ENCODE measurements at regions not wholly inside any gene's neighbourhood (a gene's known extent, or its start where the extent isn't known, plus 50 kb on each side); places are given as distances from the start of the nearest gene placed in this dataset.
"Not testable (repeated sequence)": the region's sequence is repeated elsewhere in the genome, so short reads cannot be mapped to it uniquely, and the experiment has no call there.

DNA sequence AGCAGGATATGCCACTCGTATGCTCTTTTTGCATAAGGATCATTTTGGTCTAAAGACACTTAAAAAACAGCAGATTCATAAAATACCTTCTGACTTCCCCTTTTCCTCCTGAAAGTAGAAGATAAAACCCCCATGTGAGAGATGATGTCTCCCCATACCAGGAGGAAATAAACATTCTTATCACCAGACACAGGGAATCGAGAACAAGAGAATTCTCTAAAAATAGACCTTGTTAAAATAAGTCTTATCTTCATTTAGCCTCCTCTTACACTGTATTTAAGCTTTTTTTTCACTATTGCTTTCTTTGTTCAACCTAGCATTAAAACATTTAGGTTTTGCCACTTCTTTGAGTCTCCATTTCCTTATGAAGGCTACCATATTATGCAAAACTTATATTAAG is 709.3 kb downstream of the KCNT2 start:
- no peak for ATAC-seq (replicated peaks)
- no peak overlapping the region for H3K27ac Mint-ChIP-seq
- peaks cover 4% of the 10 kb centered on the region for H3K27me3 Mint-ChIP-seq
- peaks cover 1% of the 10 kb centered on the region for H3K9me3 Mint-ChIP-seq
- H3K36me3 Mint-ChIP-seq (ENCODE audit: low read depth): no peaks in the 10 kb centered on the region
- no peak overlapping the region for H3K4me3 Mint-ChIP-seq
- H3K4me1 Mint-ChIP-seq: no peaks in the 10 kb centered on the region

DNA sequence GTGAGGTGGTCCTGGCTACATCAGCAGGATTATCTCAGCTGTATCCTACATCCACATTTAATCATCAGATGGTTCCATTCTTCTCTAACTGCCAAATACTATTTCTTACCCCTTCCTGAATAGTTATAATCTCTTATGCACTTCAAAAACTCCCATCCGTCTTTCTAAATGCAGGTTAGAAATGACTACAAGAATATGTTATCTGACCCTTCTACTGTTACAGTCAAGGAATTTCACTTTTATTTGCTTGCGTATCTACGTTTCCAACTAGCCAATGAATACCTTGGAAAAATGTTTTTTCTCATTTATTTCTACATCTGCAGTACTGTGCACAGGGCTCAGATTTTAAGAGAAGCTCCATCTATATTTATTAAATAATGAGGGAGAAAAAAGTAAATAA is 709.9 kb downstream of the KCNT2 start:
- H3K9me3 Mint-ChIP-seq: peaks cover 4% of the 10 kb centered on the region
- peaks cover 4% of the 10 kb centered on the region for H3K27me3 Mint-ChIP-seq
- H3K4me3 Mint-ChIP-seq: no peak overlapping the region
- H3K4me1 Mint-ChIP-seq: no peaks in the 10 kb centered on the region
- H3K27ac Mint-ChIP-seq: no peak overlapping the region
- H3K36me3 Mint-ChIP-seq (ENCODE audit: low read depth): no peaks in the 10 kb centered on the region
- no peak for ATAC-seq (replicated peaks)

DNA sequence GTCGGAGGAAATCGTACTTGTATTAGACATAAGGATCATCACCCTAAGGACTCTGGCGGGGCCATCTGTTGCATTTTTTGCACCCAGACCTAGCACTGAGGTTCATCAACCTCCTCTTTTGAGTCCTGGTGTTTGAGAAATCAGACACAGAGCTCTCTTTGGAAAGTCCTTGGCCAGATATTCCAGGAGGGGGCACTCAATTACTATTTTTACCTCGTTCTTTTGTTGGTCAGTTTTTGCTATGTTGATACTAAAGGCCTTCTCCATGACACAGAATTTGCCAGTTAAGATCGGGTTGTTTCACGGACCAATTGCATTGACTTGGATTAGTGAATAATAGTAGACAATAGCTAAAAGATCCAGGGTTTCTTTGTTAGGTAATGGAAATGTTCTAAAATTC is 711.2 kb downstream of the KCNT2 start:
- no peaks in the 10 kb centered on the region for H3K4me1 Mint-ChIP-seq
- ATAC-seq (replicated peaks): no peak
- no peak overlapping the region for H3K27ac Mint-ChIP-seq
- H3K27me3 Mint-ChIP-seq: peaks cover 4% of the 10 kb centered on the region
- H3K9me3 Mint-ChIP-seq: peaks cover 4% of the 10 kb centered on the region
- H3K36me3 Mint-ChIP-seq (ENCODE audit: low read depth): no peaks in the 10 kb centered on the region
- H3K4me3 Mint-ChIP-seq: no peak overlapping the region

DNA sequence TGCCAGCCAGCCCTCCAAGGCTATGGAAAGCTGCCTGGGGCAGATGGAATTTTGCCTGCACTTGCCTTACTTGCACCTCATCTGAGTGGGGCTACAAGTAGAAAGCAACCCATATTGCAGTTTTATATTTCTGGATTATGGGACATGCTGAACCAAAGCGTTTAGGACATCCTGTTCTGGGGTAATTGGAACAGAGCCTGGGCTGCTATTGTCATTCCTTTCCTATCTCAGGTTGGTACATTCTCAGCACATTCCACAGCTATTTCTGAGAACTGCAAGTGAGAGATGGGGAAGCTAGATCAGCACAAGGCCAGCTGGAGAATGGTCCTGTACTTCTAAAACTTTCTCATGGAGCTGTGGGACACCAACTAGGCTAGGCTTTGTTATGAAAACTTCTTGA is 713.8 kb downstream of the KCNT2 start:
- peaks cover 4% of the 10 kb centered on the region for H3K27me3 Mint-ChIP-seq
- H3K9me3 Mint-ChIP-seq: peaks cover 4% of the 10 kb centered on the region
- ATAC-seq (replicated peaks): no peak
- H3K36me3 Mint-ChIP-seq (ENCODE audit: low read depth): no peaks in the 10 kb centered on the region
- H3K4me1 Mint-ChIP-seq: no peaks in the 10 kb centered on the region
- H3K4me3 Mint-ChIP-seq: no peak overlapping the region
- no peak overlapping the region for H3K27ac Mint-ChIP-seq

DNA sequence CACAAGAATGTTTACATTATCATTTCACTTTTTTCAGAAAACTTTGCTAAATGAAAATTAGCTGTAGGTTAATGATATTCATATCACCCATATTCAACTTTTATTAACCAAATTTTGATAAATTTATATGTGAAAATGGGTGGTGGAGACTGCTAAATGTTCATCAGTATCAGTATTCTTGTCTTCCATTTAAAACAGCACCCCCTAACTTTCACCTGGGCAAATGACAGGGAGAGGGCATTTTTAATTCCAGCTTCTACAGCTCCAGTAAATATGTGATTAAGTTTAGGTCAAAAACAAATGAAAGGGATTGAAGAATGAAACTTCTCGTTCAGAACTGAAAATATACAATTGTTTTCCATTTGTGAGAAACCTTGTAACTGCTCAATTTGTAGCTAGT is 722.2 kb downstream of the KCNT2 start:
- no peaks in the 10 kb centered on the region for H3K4me1 Mint-ChIP-seq
- no peak overlapping the region for H3K27ac Mint-ChIP-seq
- H3K27me3 Mint-ChIP-seq: peaks cover 3% of the 10 kb centered on the region
- H3K9me3 Mint-ChIP-seq: no peaks in the 10 kb centered on the region
- ATAC-seq (replicated peaks): no peak
- no peaks in the 10 kb centered on the region for H3K36me3 Mint-ChIP-seq (ENCODE audit: low read depth)
- H3K4me3 Mint-ChIP-seq: no peak overlapping the region

DNA sequence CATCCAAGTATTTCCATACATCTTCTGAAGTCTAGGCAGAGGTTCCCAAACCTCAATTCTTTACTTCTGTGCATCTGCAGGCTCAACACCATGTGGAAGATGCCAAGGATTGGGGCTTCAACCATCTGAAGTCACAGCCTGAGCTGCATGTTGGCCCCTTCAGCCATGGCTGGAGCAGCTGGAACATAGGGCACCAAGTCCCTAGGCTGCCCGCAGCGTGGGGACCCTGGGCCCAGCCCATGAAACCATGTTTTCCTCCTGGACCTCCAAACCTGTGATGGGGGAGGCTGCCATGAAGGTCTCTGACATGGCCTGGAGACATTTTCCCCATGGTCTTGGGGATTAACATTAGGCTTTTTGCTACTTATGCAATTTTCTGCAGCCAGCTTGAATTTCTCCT is 729.8 kb downstream of the KCNT2 start:
- no peak overlapping the region for H3K27ac Mint-ChIP-seq
- H3K4me3 Mint-ChIP-seq: no peak overlapping the region
- H3K27me3 Mint-ChIP-seq: no peaks in the 10 kb centered on the region
- ATAC-seq (replicated peaks): no peak
- no peaks in the 10 kb centered on the region for H3K36me3 Mint-ChIP-seq (ENCODE audit: low read depth)
- peaks cover 5% of the 10 kb centered on the region for H3K9me3 Mint-ChIP-seq
- no peaks in the 10 kb centered on the region for H3K4me1 Mint-ChIP-seq

DNA sequence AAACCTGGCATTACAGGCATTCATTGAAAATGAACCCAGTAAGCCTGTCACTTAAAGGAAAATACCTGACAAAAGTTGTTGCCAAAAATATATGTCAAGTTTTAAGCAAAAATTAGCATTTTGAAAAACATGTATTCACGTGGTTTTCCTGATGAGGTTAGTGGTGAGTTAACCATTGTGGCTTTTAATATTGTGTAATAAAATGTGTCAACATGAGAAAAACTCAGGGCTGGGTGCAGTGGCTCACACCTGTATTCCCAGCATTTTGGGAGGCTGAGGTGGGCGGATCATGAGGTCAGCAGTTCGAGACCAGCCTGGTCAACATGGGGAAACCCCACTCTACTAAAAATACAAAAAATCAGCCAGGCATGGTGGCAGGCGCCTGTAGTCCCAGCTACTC is 731.4 kb downstream of the KCNT2 start:
- Mint-ChIP-seq H3K4me1 (no peaks in the 10 kb centered on the region), H3K9me3 (peaks cover 5% of the 10 kb centered on the region), H3K36me3 (ENCODE audit: low read depth) (no peaks in the 10 kb centered on the region), H3K27ac (no peak overlapping the region), H3K4me3 (no peak overlapping the region), H3K27me3 (no peaks in the 10 kb centered on the region)
- no peak for ATAC-seq (replicated peaks)

DNA sequence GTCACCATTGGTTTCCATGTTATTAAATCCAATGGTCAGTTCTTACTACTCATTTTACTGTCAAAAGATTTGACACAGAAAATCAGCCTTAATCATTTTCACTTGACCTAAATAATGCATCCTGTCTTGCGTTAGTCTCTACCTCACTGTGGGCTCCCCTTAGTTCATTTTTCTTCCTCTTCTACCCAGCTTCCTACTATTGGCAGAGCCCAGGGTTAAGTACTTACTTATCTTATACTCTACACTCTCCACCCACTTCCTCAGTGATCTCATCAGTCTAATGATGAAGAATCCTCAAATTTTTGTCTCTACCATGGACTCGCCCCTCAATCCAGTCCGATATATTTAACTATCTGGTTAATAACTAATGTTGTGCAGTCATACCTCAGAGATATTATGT is 735.9 kb downstream of the KCNT2 start:
- Mint-ChIP-seq H3K36me3 (ENCODE audit: low read depth) (no peaks in the 10 kb centered on the region), H3K27me3 (no peaks in the 10 kb centered on the region), H3K4me3 (no peak overlapping the region), H3K27ac (no peak overlapping the region), H3K4me1 (no peaks in the 10 kb centered on the region), H3K9me3 (no peaks in the 10 kb centered on the region)
- ATAC-seq (replicated peaks): no peak

DNA sequence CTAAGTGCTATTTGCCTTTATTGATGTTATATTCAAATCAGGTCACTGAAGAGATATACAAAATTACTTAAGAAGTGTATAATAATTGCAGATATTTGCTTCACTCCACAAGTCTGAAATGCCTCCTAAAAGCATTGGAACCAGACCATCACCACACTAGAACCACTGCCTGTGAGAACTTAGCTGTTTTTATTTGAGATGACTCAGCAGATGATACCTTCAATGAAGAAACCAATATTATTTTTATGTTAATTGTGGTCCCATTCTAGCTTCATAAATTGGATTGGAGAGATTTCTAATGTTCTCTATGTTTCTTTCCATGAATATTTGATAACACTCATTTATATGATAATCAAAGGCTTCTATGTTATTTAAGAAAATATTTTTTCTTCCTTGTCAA is 740.6 kb downstream of the KCNT2 start:
- Mint-ChIP-seq H3K4me3 (no peak overlapping the region), H3K9me3 (no peaks in the 10 kb centered on the region), H3K27me3 (no peaks in the 10 kb centered on the region), H3K36me3 (ENCODE audit: low read depth) (no peaks in the 10 kb centered on the region), H3K27ac (no peak overlapping the region), H3K4me1 (no peaks in the 10 kb centered on the region)
- ATAC-seq (replicated peaks): no peak

DNA sequence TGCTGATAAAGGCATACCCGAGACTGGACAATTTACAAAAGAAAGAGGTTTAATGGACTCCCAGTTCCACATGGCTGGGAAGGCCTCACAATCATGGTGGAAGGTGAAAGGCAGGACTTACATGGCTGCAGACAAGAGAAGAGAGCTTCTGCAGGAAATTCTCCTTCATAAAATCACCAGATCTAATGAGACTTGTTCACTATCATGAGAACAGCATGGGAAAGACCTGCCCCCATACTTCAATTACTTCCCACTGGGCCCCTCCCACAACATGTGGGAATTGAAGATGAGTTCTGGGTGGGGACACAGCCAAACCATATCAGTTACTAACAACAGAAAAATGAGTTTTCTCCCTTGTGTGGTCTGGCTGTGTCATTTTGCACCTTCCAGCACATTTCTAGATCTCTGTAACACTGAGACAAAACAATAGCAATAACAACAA is 741.4 kb downstream of the KCNT2 start:
- Mint-ChIP-seq H3K27me3 (no peaks in the 10 kb centered on the region), H3K4me3 (no peak overlapping the region)

DNA sequence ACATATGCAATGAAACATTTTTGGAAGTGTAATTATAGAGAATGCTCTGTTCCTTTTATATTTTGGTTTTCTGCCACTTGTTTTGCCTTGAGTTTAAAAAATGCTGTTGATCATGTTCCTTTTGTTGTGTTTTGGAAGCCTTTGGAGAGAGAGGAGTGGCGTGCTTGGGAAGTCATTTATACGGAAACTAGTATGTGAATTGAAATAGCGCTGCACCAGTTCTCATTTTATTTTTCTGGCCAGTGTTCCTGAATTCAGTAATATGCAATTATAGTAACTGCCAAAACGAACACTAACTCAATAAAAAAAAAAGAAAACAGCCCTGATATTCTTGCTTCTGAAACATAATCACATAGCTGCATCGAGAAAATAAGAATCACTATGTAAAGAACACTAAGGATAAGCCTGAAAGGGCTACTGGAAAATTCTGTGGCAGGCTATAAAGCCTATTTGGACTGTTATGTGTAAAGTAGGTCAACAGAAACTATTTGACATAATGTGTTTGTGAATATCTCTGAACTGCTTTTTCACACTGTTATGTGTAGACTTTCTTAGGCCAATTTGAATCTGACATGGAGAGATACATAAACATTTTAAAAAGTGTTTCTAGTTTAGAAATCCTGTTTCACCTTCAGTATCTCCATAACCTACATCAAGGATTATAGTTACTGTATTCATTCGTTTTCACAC is 742.0 kb downstream of the KCNT2 start:
- Mint-ChIP-seq H3K36me3 (ENCODE audit: low read depth) (no peaks in the 10 kb centered on the region), H3K27me3 (no peaks in the 10 kb centered on the region), H3K4me1 (no peaks in the 10 kb centered on the region), H3K27ac (no peak overlapping the region), H3K4me3 (no peak overlapping the region), H3K9me3 (no peaks in the 10 kb centered on the region)
- ATAC-seq (replicated peaks): no peak

More for the DNA sequence above, 741.4 kb downstream of the KCNT2 start:
- H3K36me3 Mint-ChIP-seq (ENCODE audit: low read depth): no peaks in the 10 kb centered on the region
- no peak overlapping the region for H3K27ac Mint-ChIP-seq
- no peaks in the 10 kb centered on the region for H3K9me3 Mint-ChIP-seq
- no peaks in the 10 kb centered on the region for H3K4me1 Mint-ChIP-seq
- ATAC-seq (replicated peaks): no peak

DNA sequence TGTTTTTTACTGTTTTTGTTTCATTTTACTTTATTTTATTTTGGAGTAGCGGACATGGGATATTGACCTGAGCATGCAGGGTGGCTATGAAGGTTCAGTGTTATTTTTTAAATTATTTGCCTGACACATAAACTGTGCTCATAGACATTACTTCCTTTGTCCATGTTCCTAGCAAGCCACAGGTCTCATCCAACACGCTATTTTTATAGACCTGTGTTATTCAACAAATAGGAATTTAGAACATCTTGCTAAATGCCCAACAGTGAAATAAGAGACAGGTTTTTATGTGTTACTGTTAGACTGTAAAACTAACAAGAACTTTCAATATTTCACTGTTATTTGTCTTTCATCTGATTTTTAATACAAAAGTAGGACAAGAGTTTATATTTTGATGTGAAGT is 756.4 kb downstream of the KCNT2 start:
- Mint-ChIP-seq H3K4me1 (no peaks in the 10 kb centered on the region), H3K9me3 (no peaks in the 10 kb centered on the region), H3K27ac (no peak overlapping the region), H3K27me3 (no peaks in the 10 kb centered on the region), H3K4me3 (no peak overlapping the region), H3K36me3 (ENCODE audit: low read depth) (no peaks in the 10 kb centered on the region)
- ATAC-seq (replicated peaks): no peak

DNA sequence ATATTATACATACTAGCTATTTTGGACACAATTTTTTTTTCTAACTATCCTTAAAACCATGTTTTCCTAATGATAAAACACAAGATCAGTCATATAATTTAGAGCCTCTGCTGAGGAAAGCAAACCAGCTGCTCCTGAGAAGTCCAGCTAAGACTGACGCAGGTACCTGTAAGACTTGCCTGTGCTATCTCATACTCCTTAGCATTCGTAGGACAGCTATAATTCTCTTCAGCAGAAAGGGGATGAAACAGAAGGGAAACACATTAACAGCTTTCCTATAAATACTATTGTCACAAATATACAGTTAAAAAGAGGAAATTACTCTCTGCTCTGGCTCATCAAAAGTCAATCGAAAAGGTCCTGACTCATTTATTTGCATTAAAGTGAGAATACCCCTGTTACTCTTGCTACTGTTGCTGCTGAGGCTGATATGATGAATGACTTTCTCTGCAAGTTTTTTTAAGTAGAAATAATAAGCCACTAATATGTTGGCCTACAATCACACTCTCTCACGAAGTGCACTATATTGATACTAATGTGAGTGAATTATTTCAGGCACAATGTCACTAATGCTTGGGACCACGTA is 757.1 kb downstream of the KCNT2 start:
- H3K4me1 Mint-ChIP-seq: no peaks in the 10 kb centered on the region
- no peaks in the 10 kb centered on the region for H3K36me3 Mint-ChIP-seq (ENCODE audit: low read depth)
- H3K27me3 Mint-ChIP-seq: no peaks in the 10 kb centered on the region
- H3K4me3 Mint-ChIP-seq: no peak overlapping the region
- H3K9me3 Mint-ChIP-seq: no peaks in the 10 kb centered on the region
- ATAC-seq (replicated peaks): no peak
- H3K27ac Mint-ChIP-seq: no peak overlapping the region

DNA sequence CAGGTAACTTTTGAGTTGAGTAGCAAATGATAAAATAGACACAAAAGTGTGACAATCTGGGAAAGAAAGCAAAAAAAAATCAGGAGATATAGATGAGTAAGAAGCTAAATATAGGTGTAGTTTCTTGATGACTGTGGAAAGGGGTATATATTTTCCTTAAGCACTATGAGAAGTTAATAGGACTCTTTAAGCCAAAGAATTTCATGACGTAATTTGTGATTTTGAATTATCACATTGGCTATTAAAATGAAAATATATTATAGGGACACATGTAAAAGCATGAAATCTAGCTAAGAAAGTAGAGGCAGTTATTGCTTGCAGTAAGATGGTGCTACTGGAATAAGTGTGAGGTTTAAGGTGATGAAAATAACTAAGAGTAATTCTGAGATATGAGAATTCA is 759.1 kb downstream of the KCNT2 start:
- H3K4me1 Mint-ChIP-seq: no peaks in the 10 kb centered on the region
- no peak overlapping the region for H3K4me3 Mint-ChIP-seq
- ATAC-seq (replicated peaks): no peak
- H3K27ac Mint-ChIP-seq: no peak overlapping the region
- H3K9me3 Mint-ChIP-seq: no peaks in the 10 kb centered on the region
- H3K27me3 Mint-ChIP-seq: no peaks in the 10 kb centered on the region
- no peaks in the 10 kb centered on the region for H3K36me3 Mint-ChIP-seq (ENCODE audit: low read depth)

DNA sequence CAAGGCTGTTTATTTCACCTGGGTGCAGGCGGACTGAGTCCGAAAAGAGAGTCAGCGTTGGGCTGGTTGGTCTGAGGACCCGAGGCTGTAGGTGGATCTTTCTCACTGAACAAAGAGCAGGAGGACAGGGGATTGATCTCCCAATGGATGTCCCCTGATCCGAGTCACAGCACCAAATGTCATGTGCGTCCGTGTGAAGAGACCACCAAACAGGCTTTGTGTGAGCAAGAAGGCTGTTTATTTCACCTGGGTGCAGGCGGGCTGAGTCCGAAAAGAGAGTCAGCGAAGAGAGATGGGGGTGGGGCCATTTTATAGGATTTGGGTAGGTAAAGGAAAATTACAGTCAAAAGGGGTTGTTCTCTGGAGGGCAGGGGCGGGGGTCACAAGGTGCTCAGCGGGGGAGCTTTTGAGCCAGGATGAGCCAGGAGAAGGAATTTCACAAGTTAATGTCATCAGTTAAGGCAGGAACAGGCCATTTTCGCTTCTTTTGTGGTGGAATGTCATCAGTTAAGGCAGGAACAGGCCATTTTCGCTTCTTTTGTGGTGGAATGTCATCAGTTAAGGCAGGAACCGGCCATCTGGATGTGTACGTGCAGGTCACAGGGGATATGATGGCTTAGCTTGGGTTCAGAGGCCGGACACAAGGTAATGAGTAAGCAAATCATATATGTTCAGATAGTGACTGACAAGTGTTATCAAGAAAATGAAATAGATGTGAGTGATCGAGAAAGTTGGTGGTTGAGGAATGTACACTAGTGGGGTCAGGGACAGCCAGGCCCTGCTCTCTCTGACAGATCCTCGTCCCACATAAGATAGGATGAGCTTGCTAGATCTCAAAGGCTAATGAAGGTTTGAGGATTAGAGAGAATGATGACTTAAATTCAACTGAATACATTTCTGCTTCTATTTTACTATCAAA is 760.0 kb downstream of the KCNT2 start:
- ATAC-seq (replicated peaks); H3K36me3 Mint-ChIP-seq (ENCODE audit: low read depth); H3K4me1 Mint-ChIP-seq; H3K4me3 Mint-ChIP-seq; H3K9me3 Mint-ChIP-seq; H3K27me3 Mint-ChIP-seq; H3K27ac Mint-ChIP-seq: not testable (repeated sequence)

Data from activated T-helper 17 cell treated with anti-CD3 and anti-CD28 coated beads, Interleukin-2, amount 50 U/mL, for 72 hours (primary cell).